ENCODE measurements at regions not wholly inside any gene's neighbourhood (a gene's known extent, or its start where the extent isn't known, plus 50 kb on each side); places are given as distances from the start of the nearest gene placed in this dataset.

DNA sequence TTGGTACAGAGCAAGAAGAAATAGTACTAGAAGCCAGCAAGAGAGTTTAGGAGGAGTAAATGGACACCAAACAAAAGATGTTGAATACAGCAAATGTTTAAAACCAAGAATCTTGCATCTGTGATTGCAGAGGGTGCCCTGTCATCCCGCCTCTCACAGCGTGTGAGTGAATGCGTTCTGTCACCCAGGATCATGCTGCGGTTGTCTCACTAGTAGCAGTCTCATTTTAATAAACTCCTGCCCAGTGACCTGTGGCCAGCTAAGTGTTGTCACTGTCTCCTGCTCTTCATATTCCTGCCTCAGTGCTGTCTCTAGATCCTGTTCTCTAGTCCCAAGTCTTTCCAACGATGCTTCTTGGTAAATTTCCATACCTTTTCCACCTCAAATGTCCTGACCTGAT lies 584.6 kb downstream of the MCTP2 start:
- TF ChIP-seq CTCF (IDR thresholded peaks at IDR 0.05; ENCODE audit: low read depth, low read length) = no peak
- no peak for TF ChIP-seq EZH2phosphoT487 (IDR thresholded peaks at IDR 0.05; ENCODE audit: low read depth)

All from OCI-LY3 (cell line).